ENCODE measurements at regions not wholly inside any gene's neighbourhood (a gene's known extent, or its start where the extent isn't known, plus 50 kb on each side); places are given as distances from the start of the nearest gene placed in this dataset.
"Not testable (repeated sequence)": the region's sequence is repeated elsewhere in the genome, so short reads cannot be mapped to it uniquely, and the experiment has no call there.

DNA sequence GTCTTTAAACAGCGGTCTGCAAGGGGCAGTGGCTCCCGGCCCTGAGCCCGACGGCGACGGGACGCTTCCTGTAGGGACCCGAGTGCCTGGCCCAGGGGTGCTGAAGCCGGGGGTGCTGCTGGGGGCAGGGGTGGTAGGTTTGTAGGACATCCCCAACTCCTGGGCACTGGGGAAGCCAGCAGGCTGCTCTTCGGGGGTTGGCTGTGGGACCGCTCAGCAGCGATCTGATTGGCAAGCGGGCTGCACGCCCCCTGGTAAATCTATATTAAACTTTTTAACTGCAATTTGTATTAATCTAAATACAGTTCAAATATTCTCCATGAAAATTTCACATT is 1510.0 kb downstream of the FOXD4L5 start:
- not testable (repeated sequence) for H3K36me3 ChIP-seq (ENCODE audit: control insufficient read depth, insufficient read depth, low read length); H3K27ac ChIP-seq (ENCODE audit: insufficient read depth, low read length, poor library complexity, severe bottlenecking); H3K27me3 ChIP-seq (replicated peaks; ENCODE audit: control insufficient read depth, insufficient read depth, low read length, poor library complexity, severe bottlenecking); H3K4me3 ChIP-seq (ENCODE audit: insufficient read depth, low read depth, low read length, poor library complexity, severe bottlenecking); H3K9me3 ChIP-seq (ENCODE audit: control insufficient read depth, low read length); H3K4me1 ChIP-seq (ENCODE audit: control insufficient read depth, insufficient read depth, low read length, poor library complexity, severe bottlenecking); DNase-seq

DNA sequence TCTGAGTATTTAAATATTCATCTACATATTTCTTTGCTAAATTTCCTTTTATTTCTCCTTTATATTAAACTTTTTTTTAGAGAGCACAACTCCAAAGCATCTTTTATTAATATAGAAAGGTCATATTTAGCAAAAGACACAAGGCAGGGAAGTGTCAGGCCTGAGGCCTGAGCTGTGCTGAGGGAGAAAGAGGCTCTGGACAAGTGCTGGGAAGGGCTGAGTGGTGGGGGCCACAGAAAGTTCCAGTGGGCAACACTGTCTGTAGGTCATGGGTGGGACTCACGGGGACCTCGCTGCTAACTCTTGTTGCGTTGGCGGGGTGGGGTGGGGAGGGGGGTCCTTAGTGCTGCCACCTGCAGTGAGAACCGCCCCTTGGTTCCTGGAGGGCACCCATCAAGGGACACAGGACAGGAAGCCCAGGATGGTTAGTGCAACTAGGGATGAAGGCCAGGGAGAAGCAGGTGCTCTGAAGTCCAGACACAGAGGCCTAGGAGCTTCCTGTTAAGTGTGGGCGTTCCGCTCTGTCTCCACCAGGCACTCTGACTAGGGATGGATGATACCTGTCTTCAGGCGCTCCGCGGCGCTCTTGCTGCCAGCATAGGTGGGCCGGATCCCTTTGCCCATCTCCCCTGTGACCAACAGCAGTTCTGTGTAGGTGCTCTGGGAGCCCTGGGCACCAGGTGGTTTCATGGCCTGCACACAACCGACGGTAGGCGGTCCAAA is 1510.5 kb downstream of the FOXD4L5 start:
- H3K9me3 ChIP-seq (ENCODE audit: control insufficient read depth, low read length); H3K4me1 ChIP-seq (ENCODE audit: control insufficient read depth, insufficient read depth, low read length, poor library complexity, severe bottlenecking); H3K4me3 ChIP-seq (ENCODE audit: insufficient read depth, low read depth, low read length, poor library complexity, severe bottlenecking); H3K36me3 ChIP-seq (ENCODE audit: control insufficient read depth, insufficient read depth, low read length); DNase-seq; H3K27ac ChIP-seq (ENCODE audit: insufficient read depth, low read length, poor library complexity, severe bottlenecking); H3K27me3 ChIP-seq (replicated peaks; ENCODE audit: control insufficient read depth, insufficient read depth, low read length, poor library complexity, severe bottlenecking): not testable (repeated sequence)

DNA sequence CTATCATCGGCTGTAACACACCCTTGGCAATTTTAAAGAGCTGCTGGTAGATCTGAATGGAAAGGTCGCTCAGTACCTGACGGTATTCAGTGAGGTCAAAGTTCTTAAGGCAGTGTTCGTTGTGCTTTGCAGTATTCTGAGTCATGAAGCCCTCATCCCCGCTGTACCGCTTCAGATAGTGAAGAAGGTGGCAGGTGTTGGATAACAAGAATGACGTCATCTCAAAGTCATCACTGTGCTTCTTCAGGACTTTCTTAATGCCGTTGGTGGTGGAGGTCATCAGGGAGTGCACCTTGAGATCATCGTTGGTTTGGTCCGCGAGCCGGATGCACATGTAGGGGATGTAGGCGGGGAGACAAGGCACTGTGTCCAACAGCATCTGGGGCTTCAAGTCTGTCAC is 1522.8 kb downstream of the FOXD4L5 start:
- not testable (repeated sequence) for H3K4me3 ChIP-seq (ENCODE audit: insufficient read depth, low read depth, low read length, poor library complexity, severe bottlenecking); H3K27me3 ChIP-seq (replicated peaks; ENCODE audit: control insufficient read depth, insufficient read depth, low read length, poor library complexity, severe bottlenecking); H3K36me3 ChIP-seq (ENCODE audit: control insufficient read depth, insufficient read depth, low read length); H3K27ac ChIP-seq (ENCODE audit: insufficient read depth, low read length, poor library complexity, severe bottlenecking); DNase-seq; H3K4me1 ChIP-seq (ENCODE audit: control insufficient read depth, insufficient read depth, low read length, poor library complexity, severe bottlenecking); H3K9me3 ChIP-seq (ENCODE audit: control insufficient read depth, low read length)

DNA sequence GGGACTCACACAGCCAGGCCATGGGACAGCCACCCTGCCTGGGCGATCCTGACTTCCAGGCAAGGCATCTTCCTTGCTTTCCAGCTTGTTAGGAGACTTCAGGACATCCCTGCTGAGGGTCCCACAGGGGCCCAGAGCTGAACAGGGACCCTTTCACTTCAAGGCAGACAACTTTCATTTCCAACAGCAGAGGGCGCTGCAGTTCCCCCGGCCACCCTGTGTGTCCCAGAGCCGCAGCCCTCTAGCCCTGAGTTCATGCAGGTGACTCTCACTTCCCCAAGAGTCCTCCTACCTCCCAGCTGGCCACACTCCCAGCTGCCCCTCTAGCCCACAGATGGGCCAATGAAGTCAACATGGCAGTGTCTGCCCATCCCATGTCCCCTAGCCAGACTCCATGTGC is 1556.0 kb downstream of the FOXD4L5 start:
- DNase-seq; H3K9me3 ChIP-seq (ENCODE audit: control insufficient read depth, low read length); H3K4me3 ChIP-seq (ENCODE audit: insufficient read depth, low read depth, low read length, poor library complexity, severe bottlenecking); H3K27ac ChIP-seq (ENCODE audit: insufficient read depth, low read length, poor library complexity, severe bottlenecking); H3K36me3 ChIP-seq (ENCODE audit: control insufficient read depth, insufficient read depth, low read length); H3K4me1 ChIP-seq (ENCODE audit: control insufficient read depth, insufficient read depth, low read length, poor library complexity, severe bottlenecking); H3K27me3 ChIP-seq (replicated peaks; ENCODE audit: control insufficient read depth, insufficient read depth, low read length, poor library complexity, severe bottlenecking): not testable (repeated sequence)

DNA sequence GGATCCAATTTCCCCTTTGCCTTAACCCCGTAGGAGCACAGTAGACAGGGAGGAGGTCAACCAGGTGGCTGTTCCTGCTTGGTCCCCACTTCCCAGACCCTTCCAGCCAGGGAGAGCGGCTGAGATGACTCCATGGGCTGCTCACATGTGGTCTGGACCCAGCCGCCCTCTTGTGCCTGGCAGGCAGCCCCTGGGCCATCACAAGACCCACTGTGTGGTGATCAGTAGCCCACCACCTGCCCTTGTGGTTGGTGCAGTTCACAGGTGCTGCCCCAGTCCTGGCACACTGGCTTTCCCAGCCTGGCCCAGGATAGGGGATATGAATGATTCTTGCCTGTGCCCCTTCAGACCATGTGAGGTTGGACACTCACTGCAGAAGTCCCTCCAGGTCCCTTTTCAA is 1556.7 kb downstream of the FOXD4L5 start:
- H3K4me1 ChIP-seq (ENCODE audit: control insufficient read depth, insufficient read depth, low read length, poor library complexity, severe bottlenecking) = no peaks in the 10 kb centered on the region
- no peaks in the 10 kb centered on the region for H3K27me3 ChIP-seq (replicated peaks; ENCODE audit: control insufficient read depth, insufficient read depth, low read length, poor library complexity, severe bottlenecking)
- no peaks in the 10 kb centered on the region for H3K9me3 ChIP-seq (ENCODE audit: control insufficient read depth, low read length)
- no peak overlapping the region for H3K27ac ChIP-seq (ENCODE audit: insufficient read depth, low read length, poor library complexity, severe bottlenecking)
- H3K36me3 ChIP-seq (ENCODE audit: control insufficient read depth, insufficient read depth, low read length) = no peaks in the 10 kb centered on the region
- H3K4me3 ChIP-seq (ENCODE audit: insufficient read depth, low read depth, low read length, poor library complexity, severe bottlenecking) = no peak overlapping the region
- no peak for DNase-seq

DNA sequence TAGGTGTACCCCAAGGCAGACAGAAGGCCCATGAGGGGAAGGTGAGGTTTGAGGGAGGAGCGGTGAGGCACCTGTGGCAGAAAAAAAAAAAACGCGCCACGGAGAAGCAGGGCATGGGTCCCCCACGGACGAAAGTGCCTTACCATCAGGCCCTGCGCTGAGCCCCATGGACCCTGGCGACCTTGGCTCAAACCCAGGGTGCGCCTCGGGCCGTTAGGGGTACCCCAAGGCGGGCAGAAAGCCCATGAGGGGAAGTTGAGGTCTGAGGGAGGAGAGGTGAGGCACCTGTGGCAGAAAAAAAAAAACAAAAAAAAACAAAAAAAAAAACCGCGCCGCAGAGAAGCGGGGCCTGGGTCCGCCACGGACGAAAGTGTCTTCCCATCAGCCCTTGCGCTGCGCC is 1576.7 kb downstream of the FOXD4L5 start:
- DNase-seq; H3K4me1 ChIP-seq (ENCODE audit: control insufficient read depth, insufficient read depth, low read length, poor library complexity, severe bottlenecking); H3K27me3 ChIP-seq (replicated peaks; ENCODE audit: control insufficient read depth, insufficient read depth, low read length, poor library complexity, severe bottlenecking); H3K36me3 ChIP-seq (ENCODE audit: control insufficient read depth, insufficient read depth, low read length); H3K9me3 ChIP-seq (ENCODE audit: control insufficient read depth, low read length); H3K27ac ChIP-seq (ENCODE audit: insufficient read depth, low read length, poor library complexity, severe bottlenecking); H3K4me3 ChIP-seq (ENCODE audit: insufficient read depth, low read depth, low read length, poor library complexity, severe bottlenecking): not testable (repeated sequence)

DNA sequence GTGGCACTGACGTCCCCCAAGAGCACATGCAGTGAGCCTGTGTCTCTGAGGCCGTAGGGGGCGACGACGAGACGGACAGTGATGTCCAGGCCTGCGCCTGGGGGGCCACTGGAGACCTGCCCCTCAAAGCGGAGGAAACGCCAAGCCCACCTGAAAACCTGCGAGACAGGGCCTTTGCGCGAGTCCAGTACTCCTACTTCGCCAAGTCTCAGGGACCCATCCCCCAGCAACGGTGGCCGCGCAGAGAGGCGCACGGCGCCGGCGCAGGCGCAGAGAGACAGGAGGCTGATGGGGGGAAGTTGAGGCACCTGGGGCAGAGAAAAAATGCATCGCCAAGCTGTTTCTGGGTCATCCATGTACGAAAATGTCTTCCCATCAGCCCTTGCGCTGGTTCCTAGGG is 1580.6 kb downstream of the FOXD4L5 start:
- DNase-seq; H3K27ac ChIP-seq (ENCODE audit: insufficient read depth, low read length, poor library complexity, severe bottlenecking); H3K36me3 ChIP-seq (ENCODE audit: control insufficient read depth, insufficient read depth, low read length); H3K4me1 ChIP-seq (ENCODE audit: control insufficient read depth, insufficient read depth, low read length, poor library complexity, severe bottlenecking); H3K9me3 ChIP-seq (ENCODE audit: control insufficient read depth, low read length); H3K4me3 ChIP-seq (ENCODE audit: insufficient read depth, low read depth, low read length, poor library complexity, severe bottlenecking); H3K27me3 ChIP-seq (replicated peaks; ENCODE audit: control insufficient read depth, insufficient read depth, low read length, poor library complexity, severe bottlenecking): not testable (repeated sequence)

DNA sequence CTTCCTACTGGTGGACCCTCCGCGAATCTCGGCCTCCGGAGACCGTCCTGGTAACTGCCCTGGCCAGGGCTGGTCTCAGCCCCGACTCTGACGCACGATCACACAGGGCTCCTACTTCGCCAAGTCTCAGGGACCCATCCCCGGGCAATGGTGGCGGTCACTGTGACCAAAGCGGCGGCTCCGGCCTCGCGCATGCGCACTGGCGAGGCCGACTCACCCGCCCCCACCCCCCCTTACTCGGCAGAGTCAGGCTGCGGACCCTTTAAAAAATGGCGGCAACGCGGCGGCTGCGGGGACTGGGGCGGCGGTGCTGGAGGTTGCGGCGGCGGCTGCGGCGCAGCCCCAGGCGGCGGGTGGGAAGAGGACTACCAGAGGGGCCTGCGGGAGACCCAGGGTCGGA is 1581.3 kb downstream of the FOXD4L5 start:
- H3K9me3 ChIP-seq (ENCODE audit: control insufficient read depth, low read length); H3K4me3 ChIP-seq (ENCODE audit: insufficient read depth, low read depth, low read length, poor library complexity, severe bottlenecking); H3K36me3 ChIP-seq (ENCODE audit: control insufficient read depth, insufficient read depth, low read length); H3K4me1 ChIP-seq (ENCODE audit: control insufficient read depth, insufficient read depth, low read length, poor library complexity, severe bottlenecking); H3K27ac ChIP-seq (ENCODE audit: insufficient read depth, low read length, poor library complexity, severe bottlenecking); H3K27me3 ChIP-seq (replicated peaks; ENCODE audit: control insufficient read depth, insufficient read depth, low read length, poor library complexity, severe bottlenecking): not testable (repeated sequence)
- DNase-seq = peak in 1 of 3 donors; percentile 28

DNA sequence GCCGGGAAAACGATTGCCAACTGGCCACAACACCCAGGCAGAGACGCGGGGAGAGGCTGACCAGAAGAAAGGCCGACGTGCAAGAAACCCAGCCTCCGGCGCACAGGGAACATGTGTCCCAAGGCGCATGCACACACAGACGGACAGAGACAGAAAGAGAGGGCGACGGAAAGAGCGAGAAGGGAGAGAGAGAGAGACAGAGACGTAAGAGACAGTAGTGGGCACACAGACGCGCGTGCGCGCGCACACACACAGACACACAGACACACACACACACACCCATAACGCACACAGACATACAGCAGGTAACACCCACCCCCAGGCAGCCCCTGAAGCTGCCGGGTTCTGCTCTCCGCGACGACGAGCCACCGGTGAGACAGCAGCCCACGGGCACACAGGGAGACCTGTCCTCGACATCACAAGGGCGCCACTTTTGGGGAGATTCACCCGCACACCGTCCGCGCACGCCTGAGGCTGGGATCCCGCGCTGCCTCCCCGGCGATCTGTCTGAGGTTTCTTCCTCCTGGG is 1581.8 kb downstream of the FOXD4L5 start:
- H3K4me1 ChIP-seq (ENCODE audit: control insufficient read depth, insufficient read depth, low read length, poor library complexity, severe bottlenecking); H3K9me3 ChIP-seq (ENCODE audit: control insufficient read depth, low read length); H3K36me3 ChIP-seq (ENCODE audit: control insufficient read depth, insufficient read depth, low read length); H3K27ac ChIP-seq (ENCODE audit: insufficient read depth, low read length, poor library complexity, severe bottlenecking); H3K27me3 ChIP-seq (replicated peaks; ENCODE audit: control insufficient read depth, insufficient read depth, low read length, poor library complexity, severe bottlenecking); DNase-seq; H3K4me3 ChIP-seq (ENCODE audit: insufficient read depth, low read depth, low read length, poor library complexity, severe bottlenecking): not testable (repeated sequence)

All from effector memory CD4-positive, alpha-beta T cell (primary cell).